ENCODE measurements at regions not wholly inside any gene's neighbourhood (a gene's known extent, or its start where the extent isn't known, plus 50 kb on each side); places are given as distances from the start of the nearest gene placed in this dataset.

GRCh38 chr2:156792242-156792840, 356.2 kb downstream of the GPD2 start:
- Histone ChIP-seq H3K4me3 (ENCODE audit: low read length) (no peak overlapping the region), H3K27ac (ENCODE audit: low read length) (no peak overlapping the region), H3K9me3 (ENCODE audit: control insufficient read depth, low read depth, low read length) (no peaks in the 10 kb centered on the region), H3K27me3 (ENCODE audit: control insufficient read depth, insufficient read depth, low read length) (no peaks in the 10 kb centered on the region), H3K4me1 (ENCODE audit: control insufficient read depth, insufficient read depth, low read length) (no peaks in the 10 kb centered on the region), H3K36me3 (ENCODE audit: control insufficient read depth, insufficient read depth, low read length) (no peaks in the 10 kb centered on the region)
- no peak for DNase-seq
- WGBS (ENCODE audit: insufficient coverage, low lambda C conversion rate), result no CpG with 5 or more reads among the region's 9 CpGs

GRCh38 chr2:156797832-156798231, 361.7 kb downstream of the GPD2 start:
- H3K27me3 ChIP-seq (ENCODE audit: control insufficient read depth, insufficient read depth, low read length), result no peaks in the 10 kb centered on the region
- no peak overlapping the region for H3K4me3 ChIP-seq (ENCODE audit: low read length)
- WGBS (ENCODE audit: insufficient coverage, low lambda C conversion rate), result 29% methylated on average over 1 of the region's 2 CpGs

GRCh38 chr2:156800065-156800653, 364.0 kb downstream of the GPD2 start:
- Histone ChIP-seq H3K9me3 (ENCODE audit: control insufficient read depth, low read depth, low read length) (no peaks in the 10 kb centered on the region), H3K36me3 (ENCODE audit: control insufficient read depth, insufficient read depth, low read length) (no peaks in the 10 kb centered on the region), H3K27ac (ENCODE audit: low read length) (no peak overlapping the region), H3K27me3 (ENCODE audit: control insufficient read depth, insufficient read depth, low read length) (no peaks in the 10 kb centered on the region), H3K4me1 (ENCODE audit: control insufficient read depth, insufficient read depth, low read length) (no peaks in the 10 kb centered on the region), H3K4me3 (ENCODE audit: low read length) (no peak overlapping the region)
- DNase-seq, result no peak
- WGBS (ENCODE audit: insufficient coverage, low lambda C conversion rate), result no CpG with 5 or more reads among the region's 3 CpGs

More at GRCh38 chr2:156797832-156798231, 361.7 kb downstream of the GPD2 start:
- Histone ChIP-seq H3K27ac (ENCODE audit: low read length) (no peak overlapping the region), H3K36me3 (ENCODE audit: control insufficient read depth, insufficient read depth, low read length) (no peaks in the 10 kb centered on the region), H3K9me3 (ENCODE audit: control insufficient read depth, low read depth, low read length) (no peaks in the 10 kb centered on the region), H3K4me1 (ENCODE audit: control insufficient read depth, insufficient read depth, low read length) (no peaks in the 10 kb centered on the region)
- peak in 1 of 2 donors; percentile 45 for DNase-seq

- Histone ChIP-seq H3K4me3 (ENCODE audit: low read length) (no peak overlapping the region), H3K27ac (ENCODE audit: low read length) (no peak overlapping the region), H3K27me3 (ENCODE audit: control insufficient read depth, insufficient read depth, low read length) (no peaks in the 10 kb centered on the region), H3K4me1 (ENCODE audit: control insufficient read depth, insufficient read depth, low read length) (no peaks in the 10 kb centered on the region), H3K36me3 (ENCODE audit: control insufficient read depth, insufficient read depth, low read length) (no peaks in the 10 kb centered on the region), H3K9me3 (ENCODE audit: control insufficient read depth, low read depth, low read length) (no peaks in the 10 kb centered on the region)
- DNase-seq, result no peak
- 94% methylated on average over 3 of the region's 8 CpGs for WGBS (ENCODE audit: insufficient coverage, low lambda C conversion rate)
Measured at GRCh38 chr2:156800781-156801361, 364.7 kb downstream of the GPD2 start.

- WGBS (ENCODE audit: insufficient coverage, low lambda C conversion rate), result 33% methylated on average over 3 of the region's 10 CpGs
- no peaks in the 10 kb centered on the region for H3K27me3 ChIP-seq (ENCODE audit: control insufficient read depth, insufficient read depth, low read length)
- H3K27ac ChIP-seq (ENCODE audit: low read length), result no peak overlapping the region
- H3K36me3 ChIP-seq (ENCODE audit: control insufficient read depth, insufficient read depth, low read length), result no peaks in the 10 kb centered on the region
- H3K4me1 ChIP-seq (ENCODE audit: control insufficient read depth, insufficient read depth, low read length), result no peaks in the 10 kb centered on the region
- peak overlapping the region; percentile 57 for H3K4me3 ChIP-seq (ENCODE audit: low read length)
- DNase-seq, result peak in 1 of 2 donors; percentile 28
- no peaks in the 10 kb centered on the region for H3K9me3 ChIP-seq (ENCODE audit: control insufficient read depth, low read depth, low read length)
Measured at GRCh38 chr2:156803243-156803642, 367.1 kb downstream of the GPD2 start.

- DNase-seq, result no peak
- Histone ChIP-seq H3K27me3 (ENCODE audit: control insufficient read depth, insufficient read depth, low read length) (no peaks in the 10 kb centered on the region), H3K4me3 (ENCODE audit: low read length) (peak overlapping the region; percentile 57), H3K27ac (ENCODE audit: low read length) (no peak overlapping the region), H3K4me1 (ENCODE audit: control insufficient read depth, insufficient read depth, low read length) (no peaks in the 10 kb centered on the region), H3K36me3 (ENCODE audit: control insufficient read depth, insufficient read depth, low read length) (no peaks in the 10 kb centered on the region), H3K9me3 (ENCODE audit: control insufficient read depth, low read depth, low read length) (no peaks in the 10 kb centered on the region)
- WGBS (ENCODE audit: insufficient coverage, low lambda C conversion rate), result 100% methylated on average over 1 of the region's 5 CpGs
Measured at GRCh38 chr2:156803967-156804366, 367.8 kb downstream of the GPD2 start.

GRCh38 chr2:156810094-156810493, 373.9 kb downstream of the GPD2 start:
- no peak overlapping the region for H3K4me3 ChIP-seq (ENCODE audit: low read length)
- no peaks in the 10 kb centered on the region for H3K36me3 ChIP-seq (ENCODE audit: control insufficient read depth, insufficient read depth, low read length)
- H3K9me3 ChIP-seq (ENCODE audit: control insufficient read depth, low read depth, low read length), result no peaks in the 10 kb centered on the region
- WGBS (ENCODE audit: insufficient coverage, low lambda C conversion rate), result no CpG with 5 or more reads among the region's 2 CpGs
- H3K27me3 ChIP-seq (ENCODE audit: control insufficient read depth, insufficient read depth, low read length), result no peaks in the 10 kb centered on the region
- H3K4me1 ChIP-seq (ENCODE audit: control insufficient read depth, insufficient read depth, low read length), result no peaks in the 10 kb centered on the region
- H3K27ac ChIP-seq (ENCODE audit: low read length), result no peak overlapping the region
- DNase-seq, result no peak

GRCh38 chr2:156812496-156812895, 376.3 kb downstream of the GPD2 start:
- DNase-seq, result no peak
- Histone ChIP-seq H3K36me3 (ENCODE audit: control insufficient read depth, insufficient read depth, low read length) (no peaks in the 10 kb centered on the region), H3K4me3 (ENCODE audit: low read length) (no peak overlapping the region), H3K27ac (ENCODE audit: low read length) (no peak overlapping the region), H3K27me3 (ENCODE audit: control insufficient read depth, insufficient read depth, low read length) (no peaks in the 10 kb centered on the region), H3K4me1 (ENCODE audit: control insufficient read depth, insufficient read depth, low read length) (no peaks in the 10 kb centered on the region), H3K9me3 (ENCODE audit: control insufficient read depth, low read depth, low read length) (no peaks in the 10 kb centered on the region)
- WGBS (ENCODE audit: insufficient coverage, low lambda C conversion rate), result no CpG with 5 or more reads among the region's 1 CpG

GRCh38 chr2:156817430-156817829, 381.3 kb downstream of the GPD2 start:
- H3K4me1 ChIP-seq (ENCODE audit: control insufficient read depth, insufficient read depth, low read length), result no peaks in the 10 kb centered on the region
- H3K9me3 ChIP-seq (ENCODE audit: control insufficient read depth, low read depth, low read length), result no peaks in the 10 kb centered on the region
- 100% methylated on average over 1 of the region's 1 CpG for WGBS (ENCODE audit: insufficient coverage, low lambda C conversion rate)

GRCh38 chr2:156818221-156818620, 382.0 kb downstream of the GPD2 start:
- Histone ChIP-seq H3K27ac (ENCODE audit: low read length) (no peak overlapping the region), H3K9me3 (ENCODE audit: control insufficient read depth, low read depth, low read length) (no peaks in the 10 kb centered on the region), H3K4me3 (ENCODE audit: low read length) (no peak overlapping the region), H3K4me1 (ENCODE audit: control insufficient read depth, insufficient read depth, low read length) (no peaks in the 10 kb centered on the region), H3K36me3 (ENCODE audit: control insufficient read depth, insufficient read depth, low read length) (no peaks in the 10 kb centered on the region), H3K27me3 (ENCODE audit: control insufficient read depth, insufficient read depth, low read length) (no peaks in the 10 kb centered on the region)
- no peak for DNase-seq
- WGBS (ENCODE audit: insufficient coverage, low lambda C conversion rate), result 90% methylated on average over 2 of the region's 6 CpGs

More at GRCh38 chr2:156817430-156817829, 381.3 kb downstream of the GPD2 start:
- H3K4me3 ChIP-seq (ENCODE audit: low read length), result no peak overlapping the region
- H3K27ac ChIP-seq (ENCODE audit: low read length), result no peak overlapping the region
- no peak for DNase-seq
- H3K27me3 ChIP-seq (ENCODE audit: control insufficient read depth, insufficient read depth, low read length), result no peaks in the 10 kb centered on the region
- H3K36me3 ChIP-seq (ENCODE audit: control insufficient read depth, insufficient read depth, low read length), result no peaks in the 10 kb centered on the region

All from large intestine (tissue), 3 donors.